ENCODE measurements at regions not wholly inside any gene's neighbourhood (a gene's known extent, or its start where the extent isn't known, plus 50 kb on each side); places are given as distances from the start of the nearest gene placed in this dataset.
"Not testable (repeated sequence)": the region's sequence is repeated elsewhere in the genome, so short reads cannot be mapped to it uniquely, and the experiment has no call there.

DNA sequence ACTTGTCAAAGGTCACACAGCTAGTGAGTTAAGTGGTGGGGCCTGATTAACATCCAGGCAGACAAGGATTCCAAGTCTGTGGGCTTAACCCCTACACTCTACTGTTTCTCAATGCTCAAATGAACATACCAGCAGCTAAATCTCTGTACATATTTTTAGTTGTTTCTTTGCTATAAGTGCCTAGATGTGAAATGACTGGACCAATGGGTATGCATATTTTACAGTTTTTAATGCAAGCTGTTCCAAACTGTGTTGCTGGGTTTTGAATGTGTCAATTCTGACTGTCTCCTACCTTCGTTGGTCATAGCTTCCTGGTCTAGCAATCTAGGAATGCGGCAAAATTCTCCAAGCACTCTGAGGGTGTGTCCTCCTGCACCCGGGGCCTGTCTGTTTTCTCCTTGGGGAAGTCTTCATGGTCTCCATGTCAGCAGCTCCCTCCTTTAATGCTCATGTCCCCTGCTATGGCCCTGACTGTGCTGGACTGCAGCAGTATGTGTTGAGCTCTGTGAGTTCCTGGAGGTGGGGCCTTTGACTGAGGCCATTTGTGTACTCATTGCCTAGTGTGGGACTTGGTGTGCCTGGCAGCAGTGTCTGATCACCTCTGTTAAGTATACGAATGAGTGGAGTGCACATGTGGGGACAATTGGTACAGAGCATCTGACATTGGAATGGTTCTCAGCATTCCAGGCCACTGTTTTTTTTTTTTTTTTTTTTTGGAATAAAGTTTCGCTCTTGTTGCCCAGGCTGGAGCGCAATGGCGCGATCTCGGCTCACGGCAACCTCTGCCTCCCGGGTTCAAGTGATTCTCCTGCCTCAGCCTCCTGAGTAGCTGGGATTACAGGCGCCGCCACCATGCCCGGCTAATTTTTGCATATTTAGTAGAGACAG lies 72.9 kb upstream of the SLC2A1 start:
- no peak for DNase-seq (ENCODE audit: low read depth)
- TF ChIP-seq, protein P1, sequence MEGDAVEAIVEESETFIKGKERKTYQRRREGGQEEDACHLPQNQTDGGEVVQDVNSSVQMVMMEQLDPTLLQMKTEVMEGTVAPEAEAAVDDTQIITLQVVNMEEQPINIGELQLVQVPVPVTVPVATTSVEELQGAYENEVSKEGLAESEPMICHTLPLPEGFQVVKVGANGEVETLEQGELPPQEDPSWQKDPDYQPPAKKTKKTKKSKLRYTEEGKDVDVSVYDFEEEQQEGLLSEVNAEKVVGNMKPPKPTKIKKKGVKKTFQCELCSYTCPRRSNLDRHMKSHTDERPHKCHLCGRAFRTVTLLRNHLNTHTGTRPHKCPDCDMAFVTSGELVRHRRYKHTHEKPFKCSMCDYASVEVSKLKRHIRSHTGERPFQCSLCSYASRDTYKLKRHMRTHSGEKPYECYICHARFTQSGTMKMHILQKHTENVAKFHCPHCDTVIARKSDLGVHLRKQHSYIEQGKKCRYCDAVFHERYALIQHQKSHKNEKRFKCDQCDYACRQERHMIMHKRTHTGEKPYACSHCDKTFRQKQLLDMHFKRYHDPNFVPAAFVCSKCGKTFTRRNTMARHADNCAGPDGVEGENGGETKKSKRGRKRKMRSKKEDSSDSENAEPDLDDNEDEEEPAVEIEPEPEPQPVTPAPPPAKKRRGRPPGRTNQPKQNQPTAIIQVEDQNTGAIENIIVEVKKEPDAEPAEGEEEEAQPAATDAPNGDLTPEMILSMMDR (IDR thresholded peaks at IDR 0.05; ENCODE audit: control insufficient read depth, insufficient read depth, low read depth, low read length, missing control alignments), result no peak
- H3K4me3 ChIP-seq (ENCODE audit: control insufficient read depth, low read depth, low read length), result no peak overlapping the region

DNA sequence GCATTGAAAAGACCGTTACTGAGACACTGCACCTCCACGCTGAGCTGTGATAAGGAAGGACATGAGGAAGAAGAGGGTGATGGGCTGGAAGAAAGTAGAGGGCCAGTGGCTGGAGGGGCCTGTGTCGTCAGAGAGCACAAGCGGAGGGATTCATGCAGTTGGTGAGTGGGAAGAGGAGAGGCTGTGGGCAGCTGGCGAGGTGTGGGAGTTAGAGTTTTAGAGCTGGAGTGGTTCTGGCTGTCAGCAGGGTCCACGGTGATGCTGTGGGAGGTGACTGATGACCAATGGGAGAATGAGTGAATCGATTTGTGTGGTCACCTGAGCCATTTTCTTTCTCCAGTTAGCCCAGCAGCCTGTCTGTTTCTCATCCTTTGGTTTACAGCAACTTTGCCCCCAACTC lies 66.2 kb upstream of the SLC2A1 start:
- TF ChIP-seq, protein P1 (IDR thresholded peaks at IDR 0.05; ENCODE audit: control insufficient read depth, insufficient read depth, low read depth, low read length, missing control alignments), result no peak
- no peak for DNase-seq (ENCODE audit: low read depth)
- H3K4me3 ChIP-seq (ENCODE audit: control insufficient read depth, low read depth, low read length), result no peak overlapping the region

DNA sequence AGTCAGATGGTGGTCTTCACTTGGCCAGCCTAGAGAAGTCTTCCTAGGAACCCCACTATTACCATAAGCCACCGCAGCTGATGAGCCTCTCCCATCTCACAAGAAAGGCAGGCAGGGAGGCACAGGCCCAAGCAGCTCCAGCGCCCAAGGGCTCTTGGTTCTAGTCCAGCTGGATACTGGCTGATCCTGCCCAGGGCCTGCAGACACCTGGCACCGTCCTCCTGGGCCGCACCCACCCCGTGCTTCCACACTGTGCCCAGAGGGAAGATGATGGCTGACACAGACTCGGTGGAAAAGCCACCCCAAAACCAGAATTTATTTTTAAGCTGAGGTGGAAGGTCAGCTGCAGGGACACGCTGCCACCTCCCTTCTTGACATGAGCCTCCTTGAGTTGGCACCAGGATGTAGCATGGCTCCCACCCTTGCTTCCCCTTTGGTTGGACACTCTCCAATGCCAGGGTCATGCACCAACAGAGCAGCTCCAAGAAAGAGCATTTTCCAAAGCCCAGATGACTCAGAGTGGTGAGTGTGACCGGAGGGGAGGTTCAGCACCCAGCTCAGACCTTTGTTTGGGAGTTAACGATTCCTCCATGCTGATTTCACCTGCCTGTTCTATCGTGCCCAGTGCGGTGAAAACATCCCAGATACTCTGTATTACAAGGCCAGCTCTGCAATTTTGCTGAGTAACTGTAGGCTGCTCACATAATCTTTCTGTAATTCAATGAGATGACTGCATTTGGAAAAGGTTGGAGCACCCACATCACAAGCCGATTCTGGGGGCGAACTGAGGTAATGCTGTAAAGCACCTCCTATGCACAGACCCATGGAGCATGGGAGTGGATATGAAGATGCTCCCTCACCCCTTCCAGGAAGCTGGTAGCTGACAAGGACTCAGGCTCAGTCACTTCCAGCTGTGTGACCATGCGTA lies 63.1 kb upstream of the SLC2A1 start:
- no peak overlapping the region for H3K4me3 ChIP-seq (ENCODE audit: control insufficient read depth, low read depth, low read length)
- no peak for DNase-seq (ENCODE audit: low read depth)
- TF ChIP-seq, protein P1 (IDR thresholded peaks at IDR 0.05; ENCODE audit: control insufficient read depth, insufficient read depth, low read depth, low read length, missing control alignments), result no peak

DNA sequence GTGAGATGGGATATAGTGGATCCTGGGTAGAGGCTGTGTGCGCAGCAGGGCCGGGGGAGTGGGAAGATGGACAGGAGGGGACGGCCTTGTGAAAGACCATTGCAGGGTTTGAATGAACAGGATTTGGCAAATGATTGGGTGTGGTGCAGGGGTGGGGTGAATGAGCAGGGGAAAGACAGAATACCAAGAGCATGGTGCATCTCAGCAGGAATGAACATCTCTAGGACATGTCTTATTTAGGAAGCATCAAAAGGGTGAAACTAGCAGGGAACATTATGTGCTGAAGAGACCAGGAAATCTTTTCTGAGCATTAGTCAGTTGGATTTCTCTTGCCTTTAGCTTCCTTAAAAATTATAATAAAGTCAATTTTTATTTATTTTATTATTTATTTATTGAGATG lies 60.6 kb upstream of the SLC2A1 start:
- H3K4me3 ChIP-seq (ENCODE audit: control insufficient read depth, low read depth, low read length), result no peak overlapping the region
- DNase-seq (ENCODE audit: low read depth), result no peak
- TF ChIP-seq, protein P1 (IDR thresholded peaks at IDR 0.05; ENCODE audit: control insufficient read depth, insufficient read depth, low read depth, low read length, missing control alignments), result no peak

DNA sequence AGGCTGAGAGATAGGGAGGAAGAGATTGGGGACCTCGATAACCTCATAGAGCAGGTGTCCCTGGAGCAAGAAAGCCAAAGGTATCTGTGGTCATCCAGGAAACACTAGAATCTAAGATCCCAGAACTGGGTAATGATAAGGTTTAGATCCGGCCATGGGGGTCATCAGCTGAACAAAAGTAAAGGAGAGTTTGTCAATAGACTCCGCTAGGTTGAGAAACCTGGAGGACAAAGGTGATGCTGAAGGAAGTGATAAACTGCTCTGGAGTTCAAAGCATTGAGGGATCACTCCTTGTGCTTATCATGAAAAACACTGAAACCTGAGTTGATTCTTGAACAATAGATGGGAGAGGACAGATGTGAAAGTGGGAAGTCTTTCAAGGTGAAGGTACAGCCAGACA lies 59.5 kb upstream of the SLC2A1 start:
- TF ChIP-seq, protein P1 (IDR thresholded peaks at IDR 0.05; ENCODE audit: control insufficient read depth, insufficient read depth, low read depth, low read length, missing control alignments), result no peak
- no peak overlapping the region for H3K4me3 ChIP-seq (ENCODE audit: control insufficient read depth, low read depth, low read length)
- DNase-seq (ENCODE audit: low read depth), result no peak

DNA sequence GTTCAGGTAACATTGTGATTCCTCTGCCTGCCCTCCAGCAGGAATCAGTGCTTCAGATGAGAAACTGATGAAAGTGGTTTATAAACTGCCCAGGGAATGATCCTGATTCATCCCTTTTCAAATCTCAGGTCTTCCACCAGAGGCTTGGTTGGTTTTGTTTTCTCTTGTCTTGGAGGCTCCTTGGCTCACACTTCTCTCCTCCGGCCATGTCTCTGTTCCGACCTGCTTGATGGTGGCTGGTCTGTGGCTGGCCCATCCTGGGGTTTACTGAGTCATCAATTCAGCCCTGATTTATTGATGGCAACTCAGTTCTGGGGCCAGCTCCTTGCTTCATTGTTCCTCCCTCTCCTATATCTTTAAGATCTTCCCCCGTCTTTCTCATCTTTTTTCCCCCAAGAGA lies 56.6 kb upstream of the SLC2A1 start:
- H3K4me3 ChIP-seq (ENCODE audit: control insufficient read depth, low read depth, low read length), result no peak overlapping the region
- TF ChIP-seq, protein P1 (IDR thresholded peaks at IDR 0.05; ENCODE audit: control insufficient read depth, insufficient read depth, low read depth, low read length, missing control alignments), result no peak
- DNase-seq (ENCODE audit: low read depth), result no peak

DNA sequence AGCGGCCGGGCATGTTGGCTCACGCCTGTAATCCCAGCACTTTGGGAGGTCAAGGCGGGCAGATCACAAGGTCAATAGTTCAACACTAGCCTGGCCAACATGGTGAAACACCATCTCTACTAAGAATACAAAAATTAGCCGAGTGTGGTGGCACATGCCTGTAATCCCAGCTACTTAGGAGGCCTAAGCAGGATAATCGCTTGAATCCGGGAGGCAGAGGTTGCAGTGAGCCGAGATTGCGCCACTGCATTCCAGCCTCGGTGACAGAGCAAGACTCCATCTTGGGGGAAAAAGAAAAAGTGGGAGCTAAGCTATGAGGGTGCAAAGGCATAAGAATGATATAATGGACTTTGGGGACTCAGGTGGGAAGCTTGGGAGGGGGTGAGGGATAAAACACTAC lies 55.9 kb upstream of the SLC2A1 start:
- DNase-seq (ENCODE audit: low read depth); H3K4me3 ChIP-seq (ENCODE audit: control insufficient read depth, low read depth, low read length): not testable (repeated sequence)
